Effector memory CD8-positive, alpha-beta T cell (primary cell): ENCODE measurements at regions not wholly inside any gene's neighbourhood (a gene's known extent, or its start where the extent isn't known, plus 50 kb on each side); places are given as distances from the start of the nearest gene placed in this dataset.

ENCODE experiments used
- ATAC-seq: fragments of 150-1000 bp; cut with Tn5 transposase; replicated peaks from 2 replicates; pipeline ENCODE4 v1.10.0; 2021; ENCODE audit warnings: mild to moderate bottlenecking, moderate library complexity
- DNase-seq, 3 experiments: peaks; one replicate each; pipeline ENCODE4 v3.0.0; 2021
- H3K27ac Mint-ChIP-seq, 2 donors: one replicate each; pipeline ENCODE4 v1.8.0; 2022; ENCODE audit warnings: mild to moderate bottlenecking in 2 of 2, mixed read lengths in 2 of 2, moderate library complexity in 2 of 2
- H3K27me3 Mint-ChIP-seq, 2 donors: one replicate each; pipeline ENCODE4 v1.8.0; 2022; ENCODE audit warnings: mixed read lengths in 2 of 2
- H3K36me3 Mint-ChIP-seq: one replicate; pipeline ENCODE4 v1.8.0; 2022; ENCODE audit warnings: mild to moderate bottlenecking, moderate library complexity, mixed read lengths; ENCODE audit not compliant: insufficient read depth
- H3K4me1 Mint-ChIP-seq, 2 donors: one replicate each; pipeline ENCODE4 v1.8.0; 2022; ENCODE audit warnings: low read depth in 2 of 2, mixed read lengths in 2 of 2
- H3K4me3 Mint-ChIP-seq, 2 donors: one replicate each; pipeline ENCODE4 v1.8.0; 2022; ENCODE audit warnings: mild to moderate bottlenecking in 2 of 2, mixed read lengths in 2 of 2, moderate library complexity in 2 of 2
- H3K9me3 Mint-ChIP-seq, 2 donors: one replicate each; pipeline ENCODE4 v1.8.0; 2022; ENCODE audit warnings: mixed read lengths in 2 of 2

DNA sequence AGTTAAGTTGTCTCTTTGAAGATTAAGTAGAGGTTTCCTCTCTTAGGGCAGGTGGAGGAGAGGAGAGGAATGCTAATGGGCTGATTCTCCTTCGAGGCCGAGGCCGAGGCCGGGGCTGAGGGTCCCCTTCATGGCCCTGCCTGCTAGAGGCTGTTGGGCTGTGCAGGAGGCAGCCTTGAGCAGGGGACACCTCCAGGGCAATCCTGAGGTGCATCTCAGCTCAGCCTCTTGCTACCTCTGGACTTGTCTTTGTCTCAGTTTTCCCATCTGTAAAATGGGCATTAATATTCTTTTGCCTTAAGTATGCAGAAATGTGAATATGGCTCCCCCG is 97.7 kb upstream of the PRR20G start:
- no peak for DNase-seq
- H3K27ac Mint-ChIP-seq, result no peak overlapping the region
- no peak for ATAC-seq
- no peaks in the 10 kb centered on the region for H3K36me3 Mint-ChIP-seq
- no peak overlapping the region for H3K4me3 Mint-ChIP-seq
- H3K9me3 Mint-ChIP-seq, result no peaks in the 10 kb centered on the region
- no peaks in the 10 kb centered on the region for H3K4me1 Mint-ChIP-seq
- H3K27me3 Mint-ChIP-seq, result peaks cover 27 to 56% of the 10 kb centered on the region in 2 donors

- Mint-ChIP-seq H3K4me1 (no peaks in the 10 kb centered on the region), H3K4me3 (no peak overlapping the region), H3K27ac (no peak overlapping the region), H3K27me3 (peaks cover 29 to 52% of the 10 kb centered on the region in 2 donors), H3K36me3 (no peaks in the 10 kb centered on the region), H3K9me3 (no peaks in the 10 kb centered on the region)
- ATAC-seq (no peak), DNase-seq (no peak)
Measured at GRCh38 chr3:127384717-127385539, 97.1 kb upstream of the PRR20G start.

- DNase-seq (no peak), ATAC-seq (no peak)
- Mint-ChIP-seq H3K9me3 (no peaks in the 10 kb centered on the region), H3K27me3 (peaks cover 20 to 42% of the 10 kb centered on the region in 2 donors), H3K27ac (no peak overlapping the region), H3K4me3 (no peak overlapping the region), H3K36me3 (no peaks in the 10 kb centered on the region), H3K4me1 (no peaks in the 10 kb centered on the region)
Measured at GRCh38 chr3:127383656-127384179, 95.9 kb upstream of the PRR20G start.

- Mint-ChIP-seq H3K4me1 (no peaks in the 10 kb centered on the region), H3K4me3 (no peak overlapping the region), H3K9me3 (no peaks in the 10 kb centered on the region), H3K36me3 (no peaks in the 10 kb centered on the region), H3K27ac (no peak overlapping the region), H3K27me3 (peaks cover 16 to 43% of the 10 kb centered on the region in 2 donors)
- ATAC-seq, result no peak
- no peak for DNase-seq
Measured at GRCh38 chr3:127377801-127378655, 90.2 kb upstream of the PRR20G start.

DNA sequence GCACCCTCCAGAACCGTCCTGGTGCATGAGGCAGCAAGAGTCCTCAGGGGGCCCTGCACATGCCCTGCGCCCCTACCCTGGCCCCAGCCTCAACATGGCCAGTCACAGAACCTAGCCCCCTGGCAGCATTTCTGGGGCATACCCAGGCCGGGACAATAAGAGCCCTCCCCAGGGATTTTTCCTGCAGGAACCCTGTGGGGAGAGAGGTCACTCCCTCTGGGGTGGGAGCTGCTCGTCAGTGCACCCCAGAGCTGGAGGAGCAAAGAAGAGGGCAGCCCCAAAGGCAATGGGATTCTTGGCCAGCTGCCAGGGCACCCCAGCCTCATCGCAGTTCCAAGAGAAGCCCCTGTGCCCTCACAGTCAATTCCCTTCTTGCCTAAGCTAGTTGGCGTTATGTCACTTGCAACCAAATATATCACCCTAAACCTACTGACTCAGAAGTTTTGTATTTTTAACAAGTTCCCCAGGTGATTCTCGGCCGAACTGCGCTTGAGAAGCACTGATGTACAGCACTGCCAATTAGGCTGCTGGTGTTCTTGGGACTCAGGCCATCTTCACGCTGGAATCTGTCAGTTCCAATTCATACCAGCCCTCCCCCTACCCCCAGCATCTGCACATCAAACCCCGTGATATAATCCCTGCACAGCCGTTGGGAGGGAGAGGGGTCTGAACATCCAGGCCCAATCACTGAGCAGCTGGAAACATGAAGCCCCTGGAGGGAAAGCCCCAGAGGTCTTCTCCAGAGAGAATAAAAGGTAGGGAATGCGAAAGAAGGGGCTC is 87.5 kb upstream of the PRR20G start:
- H3K4me1 Mint-ChIP-seq, result peaks cover 0 to 2% of the 10 kb centered on the region in 2 donors
- ATAC-seq (no peak), DNase-seq (no peak)
- H3K27ac Mint-ChIP-seq, result no peak overlapping the region
- H3K9me3 Mint-ChIP-seq, result no peaks in the 10 kb centered on the region
- H3K4me3 Mint-ChIP-seq, result no peak overlapping the region
- H3K36me3 Mint-ChIP-seq, result no peaks in the 10 kb centered on the region
- H3K27me3 Mint-ChIP-seq, result peaks cover 14 to 46% of the 10 kb centered on the region in 2 donors

- Mint-ChIP-seq H3K4me1 (peaks cover 0 to 4% of the 10 kb centered on the region in 2 donors), H3K27me3 (peaks cover 17 to 56% of the 10 kb centered on the region in 2 donors), H3K27ac (no peak overlapping the region), H3K4me3 (no peak overlapping the region), H3K9me3 (no peaks in the 10 kb centered on the region), H3K36me3 (no peaks in the 10 kb centered on the region)
- no peak for DNase-seq
- ATAC-seq, result no peak
Measured at GRCh38 chr3:127374086-127375010, 86.5 kb upstream of the PRR20G start.

DNA sequence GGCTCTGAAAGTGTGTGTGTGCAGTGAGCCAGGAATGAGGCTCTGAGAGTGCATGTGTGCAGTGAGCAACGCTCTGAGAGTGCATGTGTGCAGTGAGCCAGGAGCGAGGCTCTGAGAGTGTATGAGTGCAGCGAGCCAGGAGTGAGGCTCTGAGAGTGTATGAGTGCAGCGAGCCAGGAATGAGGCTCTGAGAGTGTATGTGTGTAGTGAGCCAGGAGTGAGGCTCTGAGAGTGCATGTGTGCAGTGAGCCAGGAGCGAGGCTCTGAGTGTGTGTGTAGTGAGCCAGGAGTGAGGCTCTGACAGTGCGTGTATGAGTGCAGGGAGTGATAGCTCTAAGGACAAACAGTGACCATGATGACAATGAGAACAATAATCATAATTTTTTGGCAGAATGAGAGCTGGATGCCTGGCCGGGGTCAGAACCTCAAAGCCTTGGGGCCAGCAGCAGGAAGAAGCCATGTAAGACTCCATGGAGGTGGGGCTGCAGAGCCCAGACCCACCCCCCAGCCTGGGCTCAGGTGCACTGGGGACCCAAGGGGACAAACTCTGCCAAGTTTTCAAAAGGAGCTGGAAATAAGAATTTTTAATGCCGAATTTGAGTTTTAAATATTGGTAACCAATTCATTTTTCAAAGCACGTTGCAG is 85.7 kb upstream of the PRR20G start:
- DNase-seq, result no peak
- no peaks in the 10 kb centered on the region for H3K9me3 Mint-ChIP-seq
- H3K27me3 Mint-ChIP-seq, result peaks cover 20 to 58% of the 10 kb centered on the region in 2 donors
- peaks cover 0 to 4% of the 10 kb centered on the region in 2 donors for H3K4me1 Mint-ChIP-seq
- no peak overlapping the region for H3K27ac Mint-ChIP-seq
- H3K36me3 Mint-ChIP-seq, result no peaks in the 10 kb centered on the region
- no peak for ATAC-seq
- no peak overlapping the region for H3K4me3 Mint-ChIP-seq

DNA sequence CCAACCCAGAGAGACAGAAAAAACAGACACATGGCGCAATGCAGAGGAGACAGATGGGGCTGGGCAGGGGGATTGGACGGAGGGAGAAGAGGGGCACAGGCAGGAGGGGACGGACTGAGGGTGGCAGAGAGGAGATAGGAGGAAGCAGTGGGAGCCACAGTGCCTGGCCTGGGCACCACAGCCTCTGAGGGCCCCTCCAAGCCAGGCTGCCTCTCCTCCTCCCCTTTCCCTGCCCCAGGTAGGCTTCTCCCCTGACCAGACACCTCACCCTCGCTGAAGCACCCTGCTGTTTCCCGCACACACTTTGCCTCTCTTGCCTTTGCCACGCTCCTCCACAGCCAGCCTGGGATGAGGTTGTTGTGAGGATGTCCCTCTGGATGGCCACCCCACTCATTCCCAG is 84.0 kb upstream of the PRR20G start:
- Mint-ChIP-seq H3K4me3 (no peak overlapping the region), H3K36me3 (no peaks in the 10 kb centered on the region), H3K9me3 (no peaks in the 10 kb centered on the region), H3K27ac (no peak overlapping the region), H3K27me3 (peaks cover 23 to 57% of the 10 kb centered on the region in 2 donors), H3K4me1 (peaks cover 0 to 4% of the 10 kb centered on the region in 2 donors)
- DNase-seq, result no peak
- no peak for ATAC-seq

- DNase-seq, result no peak
- peaks cover 0 to 4% of the 10 kb centered on the region in 2 donors for H3K4me1 Mint-ChIP-seq
- ATAC-seq, result no peak
- peaks cover 26 to 57% of the 10 kb centered on the region in 2 donors for H3K27me3 Mint-ChIP-seq
- no peaks in the 10 kb centered on the region for H3K9me3 Mint-ChIP-seq
- no peak overlapping the region for H3K27ac Mint-ChIP-seq
- H3K36me3 Mint-ChIP-seq, result no peaks in the 10 kb centered on the region
- H3K4me3 Mint-ChIP-seq, result no peak overlapping the region
Measured at GRCh38 chr3:127371334-127371733, 83.5 kb upstream of the PRR20G start.

DNA sequence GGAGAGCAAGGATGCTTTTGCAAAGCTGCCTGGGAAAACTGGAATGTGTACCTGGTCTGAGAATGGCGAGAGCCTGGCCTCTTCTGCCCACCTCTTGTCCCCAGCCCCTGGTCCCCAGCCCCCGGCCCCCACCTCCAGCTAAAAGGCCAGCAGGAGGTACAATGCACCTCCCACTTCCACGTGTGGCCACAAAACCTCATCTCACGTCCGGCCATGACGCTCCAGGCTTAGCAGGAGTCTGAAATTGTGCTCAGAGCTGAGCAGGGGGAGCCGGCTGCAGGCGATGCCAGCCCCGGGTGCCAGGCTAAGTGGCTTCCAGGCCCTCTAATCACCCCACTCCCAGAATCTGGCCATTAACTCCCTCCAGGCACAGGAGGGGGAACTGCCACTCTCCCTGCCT is 83.1 kb upstream of the PRR20G start:
- Mint-ChIP-seq H3K9me3 (no peaks in the 10 kb centered on the region), H3K36me3 (no peaks in the 10 kb centered on the region), H3K4me1 (peaks cover 0 to 4% of the 10 kb centered on the region in 2 donors), H3K27ac (no peak overlapping the region), H3K27me3 (peaks cover 27 to 58% of the 10 kb centered on the region in 2 donors), H3K4me3 (no peak overlapping the region)
- no peak for DNase-seq
- no peak for ATAC-seq

- ATAC-seq, result no peak
- no peak overlapping the region for H3K27ac Mint-ChIP-seq
- no peak overlapping the region for H3K4me3 Mint-ChIP-seq
- no peaks in the 10 kb centered on the region for H3K9me3 Mint-ChIP-seq
- peaks cover 0 to 4% of the 10 kb centered on the region in 2 donors for H3K4me1 Mint-ChIP-seq
- no peaks in the 10 kb centered on the region for H3K36me3 Mint-ChIP-seq
- DNase-seq, result no peak
- peaks cover 31 to 62% of the 10 kb centered on the region in 2 donors for H3K27me3 Mint-ChIP-seq
Measured at GRCh38 chr3:127369356-127369935, 81.6 kb upstream of the PRR20G start.
